NCI-H510A treated with DMSO at 0.1 percent for 48 hours (cell line): ENCODE measurements at regions not wholly inside any gene's neighbourhood (a gene's known extent, or its start where the extent isn't known, plus 50 kb on each side); places are given as distances from the start of the nearest gene placed in this dataset.

Experiments
- DNase-seq: peaks from one replicate; lab custom pipeline; 2025; lab: John Stamatoyannopoulos, UW

DNA sequence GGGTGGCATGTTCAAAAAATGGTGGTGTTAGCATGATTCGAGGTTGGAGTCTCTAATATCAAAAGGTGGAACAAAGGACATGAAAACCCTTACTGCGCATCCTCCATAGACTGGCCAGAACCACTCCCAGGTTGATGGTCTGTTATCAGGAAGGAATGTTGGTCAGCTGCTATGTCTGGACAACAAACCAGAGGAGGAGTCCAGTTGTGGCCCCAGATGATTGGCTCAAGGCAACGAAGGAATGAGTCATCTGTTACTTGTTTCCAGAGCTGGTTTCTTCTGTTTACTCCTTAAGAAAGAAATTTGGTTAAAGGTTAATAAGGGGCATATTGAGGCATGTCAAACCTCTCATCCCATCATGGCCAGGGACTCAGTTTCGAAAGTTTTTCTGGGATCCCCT lies 56.8 kb upstream of the GRIA4 start:
- no peak for DNase-seq

DNA sequence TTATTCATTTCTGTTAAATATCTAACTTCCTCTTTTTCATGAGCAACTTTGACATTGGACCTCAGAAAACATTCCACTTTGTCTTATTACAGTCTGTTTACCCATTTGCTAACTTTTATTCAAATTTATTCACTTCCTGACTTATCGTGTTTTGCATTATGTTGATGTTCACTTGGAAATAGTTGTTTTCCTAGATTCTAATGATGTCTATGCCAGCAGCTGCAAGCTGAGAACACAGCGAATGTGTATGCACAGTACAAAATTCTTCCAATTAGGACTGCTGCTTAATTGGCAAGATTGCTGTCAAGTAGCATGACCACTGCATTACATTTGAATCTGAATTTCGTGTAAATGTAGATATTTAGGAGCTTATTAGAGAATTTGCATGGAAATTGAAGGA lies 61.5 kb upstream of the GRIA4 start:
- DNase-seq: no peak

- no peak for DNase-seq
Measured at GRCh38 chr11:105538588-105538987, 71.3 kb upstream of the GRIA4 start.

GRCh38 chr11:105537531-105537930 lies 72.3 kb upstream of the GRIA4 start:
- no peak for DNase-seq

DNA sequence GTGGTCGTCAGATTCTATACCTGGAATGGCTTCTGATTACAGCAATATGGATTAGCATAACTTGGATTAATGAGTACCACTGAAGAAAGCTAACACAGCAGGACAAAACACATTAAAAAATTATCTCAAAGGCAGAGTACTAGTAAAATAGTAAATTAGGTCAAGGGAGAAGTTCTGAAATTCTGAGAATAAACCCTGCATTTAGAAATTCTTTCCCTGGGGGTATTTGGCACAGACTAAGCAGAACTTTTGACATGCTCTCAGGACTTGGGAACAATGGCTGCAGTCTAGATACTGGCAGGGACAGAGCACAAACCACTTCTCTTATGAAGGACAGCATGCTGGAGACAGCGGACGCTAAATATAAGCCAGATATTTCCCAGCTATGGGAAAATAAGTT lies 85.6 kb upstream of the GRIA4 start:
- no peak for DNase-seq

GRCh38 chr11:105520706-105521345 lies 89.0 kb upstream of the GRIA4 start:
- DNase-seq: no peak

DNA sequence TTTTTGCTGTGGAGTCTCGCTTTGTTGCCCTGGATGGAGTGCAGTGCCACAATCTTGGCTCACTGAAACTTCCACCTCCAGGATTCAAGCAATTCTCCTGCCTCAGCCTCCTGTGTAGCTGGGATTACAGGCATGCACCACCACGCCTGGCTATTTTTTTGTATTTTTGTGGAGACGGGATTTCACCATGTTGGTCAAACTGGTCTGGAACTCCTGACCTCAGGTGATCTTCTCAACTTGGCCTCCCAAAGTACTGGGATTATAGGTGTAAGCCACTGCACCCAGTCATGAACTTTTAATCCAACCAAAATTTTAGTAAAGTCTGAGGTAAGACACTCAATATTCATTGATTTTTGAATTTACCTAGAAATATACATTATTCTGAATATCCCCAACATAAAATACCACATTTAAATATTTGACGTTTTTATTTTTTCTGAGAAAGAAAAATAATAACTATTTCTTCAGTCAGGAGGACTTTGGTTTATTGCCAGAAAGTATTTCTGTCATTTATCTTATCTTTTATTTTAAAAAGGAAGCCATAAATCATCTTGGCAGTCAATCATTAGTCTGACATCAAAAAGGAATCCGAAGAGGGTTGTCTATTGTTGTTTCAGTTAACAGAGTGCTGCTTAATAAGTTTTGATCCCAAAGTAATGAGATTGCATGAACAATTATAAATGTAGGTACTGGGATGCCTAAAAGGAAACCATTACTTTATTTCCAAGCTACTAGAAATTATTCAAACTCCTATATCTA lies 102.2 kb upstream of the GRIA4 start:
- DNase-seq: no peak

DNA sequence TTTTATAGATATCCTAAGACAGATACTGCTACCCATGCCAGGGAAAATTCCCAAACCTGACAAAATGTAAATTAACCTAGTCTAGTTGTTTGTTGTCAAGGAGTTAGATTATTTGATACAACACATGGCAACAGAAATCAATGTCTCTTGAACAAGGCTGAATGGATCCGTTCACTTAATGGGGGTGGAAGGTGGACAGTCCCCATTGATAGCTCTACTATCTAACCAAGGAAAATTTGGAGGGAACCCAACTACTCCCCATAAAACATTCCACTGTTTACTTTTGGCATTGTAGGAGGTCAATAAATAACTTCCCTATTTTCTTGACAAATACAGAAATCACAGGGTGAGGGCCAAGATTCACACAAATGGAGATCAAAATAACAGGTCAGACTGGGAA lies 117.9 kb upstream of the GRIA4 start:
- no peak for DNase-seq

GRCh38 chr11:105491394-105491793 lies 118.5 kb upstream of the GRIA4 start:
- DNase-seq: no peak

- DNase-seq: no peak
Measured at GRCh38 chr11:105490333-105490732, 119.5 kb upstream of the GRIA4 start.

DNA sequence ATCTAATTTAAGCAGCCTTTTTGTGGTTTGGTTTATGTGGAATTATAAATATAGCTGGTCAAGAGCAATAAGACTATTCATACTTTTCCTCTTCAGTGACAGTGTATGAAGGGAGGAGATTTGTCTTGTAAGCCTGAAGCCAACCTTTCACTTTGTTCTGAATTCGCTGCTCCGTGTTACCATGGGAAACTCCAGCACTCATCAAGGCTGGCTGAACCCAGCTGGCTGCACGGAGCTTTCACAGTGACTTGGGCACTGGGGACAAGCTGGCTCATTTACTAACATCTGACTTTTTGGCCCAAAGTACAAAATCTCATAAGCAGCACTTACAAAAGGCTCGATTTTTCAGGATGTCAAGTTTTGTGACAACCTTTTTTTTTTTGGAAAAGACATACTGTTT lies 120.4 kb upstream of the GRIA4 start:
- DNase-seq: no peak

DNA sequence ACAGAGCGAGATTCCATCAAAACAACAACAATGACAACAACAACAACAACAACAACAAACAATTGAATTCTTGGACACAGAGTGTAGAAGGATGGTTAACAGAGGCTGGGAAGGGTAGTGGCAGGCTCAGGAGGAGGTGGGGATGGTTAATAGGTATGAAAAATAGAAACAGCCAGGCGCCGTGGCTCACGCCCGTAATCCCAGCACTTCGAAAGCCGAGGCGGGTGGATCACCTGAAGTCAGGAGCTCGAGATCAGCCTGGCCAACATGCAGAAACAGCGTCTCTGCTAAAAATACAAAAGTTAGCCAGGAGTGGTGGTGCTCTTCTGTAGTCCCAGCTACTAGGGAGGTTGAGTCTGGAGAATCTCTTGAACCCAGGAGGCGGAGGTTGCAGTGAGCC lies 122.9 kb upstream of the GRIA4 start:
- DNase-seq: no peak

- no peak for DNase-seq
Measured at GRCh38 chr11:105469931-105470330, 139.9 kb upstream of the GRIA4 start.

GRCh38 chr11:105468154-105468553 lies 141.7 kb upstream of the GRIA4 start:
- no peak for DNase-seq

GRCh38 chr11:105466582-105467228 lies 143.2 kb upstream of the GRIA4 start:
- DNase-seq: peak; percentile 6

DNA sequence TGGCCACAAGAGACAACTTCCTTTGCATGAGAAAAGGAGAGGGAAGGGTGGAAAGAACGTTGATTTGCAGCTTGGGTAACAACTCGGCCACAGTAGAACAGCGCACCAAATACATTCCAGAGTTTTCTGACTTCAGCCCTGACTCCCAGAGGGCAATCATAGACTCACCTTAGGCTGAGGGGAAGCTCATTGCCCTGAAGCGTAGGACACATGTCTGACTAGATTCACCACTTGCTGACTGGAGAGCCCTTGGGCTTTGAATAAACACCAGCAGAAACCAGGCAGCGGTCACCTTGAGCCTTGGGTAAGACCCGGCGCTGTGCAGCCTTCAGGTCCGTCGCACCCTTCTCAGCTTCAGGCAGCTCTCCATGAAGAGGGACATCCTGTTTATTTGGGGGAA lies 151.8 kb upstream of the GRIA4 start:
- peak; percentile 36 for DNase-seq

GRCh38 chr11:105456950-105457349 lies 152.9 kb upstream of the GRIA4 start:
- no peak for DNase-seq

DNA sequence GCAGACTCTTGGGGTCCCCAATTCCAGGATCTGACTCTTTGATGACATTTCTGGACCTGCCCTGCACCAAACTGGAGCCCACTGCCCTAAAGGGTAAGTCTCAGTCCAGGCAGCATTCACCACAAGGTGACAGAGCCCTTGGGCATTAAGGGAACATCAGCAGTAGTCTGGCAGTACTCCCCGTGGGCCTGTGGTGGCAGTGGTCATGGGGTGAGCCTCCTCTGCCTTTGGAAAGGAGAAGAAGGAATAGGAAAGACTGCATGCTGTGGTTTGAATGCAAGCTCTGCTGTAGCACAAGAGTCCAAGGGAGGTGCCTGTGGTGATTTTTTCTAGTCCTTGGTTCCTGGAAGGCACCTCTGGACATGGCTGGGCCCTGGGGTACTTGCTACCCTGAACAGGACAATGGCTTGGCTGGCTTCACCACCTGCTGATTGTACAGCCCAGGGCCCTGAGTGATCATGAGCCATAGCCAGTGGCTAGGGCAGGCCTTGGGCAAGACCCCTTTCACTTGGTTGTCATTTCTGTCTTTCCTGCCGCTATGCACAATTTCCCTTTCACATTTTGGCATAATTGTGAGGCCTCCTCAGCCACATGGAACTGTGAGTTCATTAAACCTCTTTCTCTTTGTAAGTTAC lies 160.7 kb upstream of the GRIA4 start:
- DNase-seq: no peak

DNA sequence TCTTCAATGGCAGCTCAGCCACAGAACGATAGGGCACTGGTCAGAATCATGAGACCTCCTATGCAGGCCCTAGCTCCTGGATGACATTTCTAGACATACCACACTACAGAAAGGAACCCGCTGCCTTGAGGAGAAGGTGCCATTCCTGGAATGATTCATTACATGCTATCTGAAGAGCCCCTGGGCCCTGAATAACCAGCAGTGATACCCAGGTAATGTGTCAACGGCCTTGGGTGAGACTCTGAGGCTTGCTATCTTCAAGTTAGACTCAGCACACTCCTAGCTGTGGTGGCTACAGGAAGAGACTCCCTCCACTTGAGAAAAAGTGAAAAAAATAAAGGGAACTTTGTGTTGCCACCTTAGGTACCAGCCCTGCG lies 161.2 kb upstream of the GRIA4 start:
- DNase-seq: no peak

- no peak for DNase-seq
Measured at GRCh38 chr11:105447936-105448702, 161.8 kb upstream of the GRIA4 start.

GRCh38 chr11:105443623-105444022 lies 166.2 kb upstream of the GRIA4 start:
- DNase-seq: no peak
